ENCODE measurements at regions not wholly inside any gene's neighbourhood (a gene's known extent, or its start where the extent isn't known, plus 50 kb on each side); places are given as distances from the start of the nearest gene placed in this dataset.

GRCh38 chr2:45134726-45135125, 125.5 kb upstream of the SIX2 start:
- TF ChIP-seq, protein P1, sequence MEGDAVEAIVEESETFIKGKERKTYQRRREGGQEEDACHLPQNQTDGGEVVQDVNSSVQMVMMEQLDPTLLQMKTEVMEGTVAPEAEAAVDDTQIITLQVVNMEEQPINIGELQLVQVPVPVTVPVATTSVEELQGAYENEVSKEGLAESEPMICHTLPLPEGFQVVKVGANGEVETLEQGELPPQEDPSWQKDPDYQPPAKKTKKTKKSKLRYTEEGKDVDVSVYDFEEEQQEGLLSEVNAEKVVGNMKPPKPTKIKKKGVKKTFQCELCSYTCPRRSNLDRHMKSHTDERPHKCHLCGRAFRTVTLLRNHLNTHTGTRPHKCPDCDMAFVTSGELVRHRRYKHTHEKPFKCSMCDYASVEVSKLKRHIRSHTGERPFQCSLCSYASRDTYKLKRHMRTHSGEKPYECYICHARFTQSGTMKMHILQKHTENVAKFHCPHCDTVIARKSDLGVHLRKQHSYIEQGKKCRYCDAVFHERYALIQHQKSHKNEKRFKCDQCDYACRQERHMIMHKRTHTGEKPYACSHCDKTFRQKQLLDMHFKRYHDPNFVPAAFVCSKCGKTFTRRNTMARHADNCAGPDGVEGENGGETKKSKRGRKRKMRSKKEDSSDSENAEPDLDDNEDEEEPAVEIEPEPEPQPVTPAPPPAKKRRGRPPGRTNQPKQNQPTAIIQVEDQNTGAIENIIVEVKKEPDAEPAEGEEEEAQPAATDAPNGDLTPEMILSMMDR (IDR thresholded peaks at IDR 0.05; ENCODE audit: low read depth, low read length): no peak
- Histone ChIP-seq H3K27ac (no peak overlapping the region), H3K36me3 (no peaks in the 10 kb centered on the region), H3K27me3 (ENCODE audit: insufficient read depth, low read depth, severe bottlenecking) (no peaks in the 10 kb centered on the region), H3K4me3 (ENCODE audit: low read depth, low read length) (no peak overlapping the region), H3K9me3 (ENCODE audit: severe bottlenecking) (no peaks in the 10 kb centered on the region)
- DNase-seq: no peak

- no peaks in the 10 kb centered on the region for H3K27me3 ChIP-seq (ENCODE audit: insufficient read depth, low read depth, severe bottlenecking)
- H3K36me3 ChIP-seq: no peaks in the 10 kb centered on the region
- H3K9me3 ChIP-seq (ENCODE audit: severe bottlenecking): no peaks in the 10 kb centered on the region
- TF ChIP-seq, protein P1 (IDR thresholded peaks at IDR 0.05; ENCODE audit: low read depth, low read length): no peak
- no peak for DNase-seq
- H3K27ac ChIP-seq: no peak overlapping the region
- H3K4me3 ChIP-seq (ENCODE audit: low read depth, low read length): no peak overlapping the region
These were observed 124.8 kb upstream of the SIX2 start for GRCh38 chr2:45134014-45134413.

DNA sequence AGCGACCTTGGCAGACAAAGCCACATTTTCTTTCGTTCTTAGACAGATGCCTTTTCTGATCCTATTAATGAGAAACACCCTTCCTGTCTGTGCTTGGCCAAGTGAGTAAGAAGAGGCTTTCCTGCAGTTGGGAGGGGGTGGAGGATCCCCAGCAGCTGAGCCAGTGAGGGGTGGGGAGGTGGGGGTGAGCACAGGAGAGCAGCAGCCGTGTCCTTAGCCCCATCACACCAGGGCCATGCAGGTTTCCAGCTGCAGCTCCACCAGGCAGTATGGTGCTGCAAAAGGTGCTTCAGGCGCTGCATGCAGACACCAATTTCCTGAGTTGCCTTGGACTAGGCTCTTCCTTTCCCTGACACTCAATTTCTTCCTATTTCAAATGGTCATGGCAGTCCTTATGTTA, 123.3 kb upstream of the SIX2 start:
- no peaks in the 10 kb centered on the region for H3K9me3 ChIP-seq (ENCODE audit: severe bottlenecking)
- DNase-seq: peak; percentile 52
- H3K36me3 ChIP-seq: no peaks in the 10 kb centered on the region
- no peak overlapping the region for H3K27ac ChIP-seq
- TF ChIP-seq, protein P1 (IDR thresholded peaks at IDR 0.05; ENCODE audit: low read depth, low read length): no peak
- no peaks in the 10 kb centered on the region for H3K27me3 ChIP-seq (ENCODE audit: insufficient read depth, low read depth, severe bottlenecking)
- H3K4me3 ChIP-seq (ENCODE audit: low read depth, low read length): no peak overlapping the region

DNA sequence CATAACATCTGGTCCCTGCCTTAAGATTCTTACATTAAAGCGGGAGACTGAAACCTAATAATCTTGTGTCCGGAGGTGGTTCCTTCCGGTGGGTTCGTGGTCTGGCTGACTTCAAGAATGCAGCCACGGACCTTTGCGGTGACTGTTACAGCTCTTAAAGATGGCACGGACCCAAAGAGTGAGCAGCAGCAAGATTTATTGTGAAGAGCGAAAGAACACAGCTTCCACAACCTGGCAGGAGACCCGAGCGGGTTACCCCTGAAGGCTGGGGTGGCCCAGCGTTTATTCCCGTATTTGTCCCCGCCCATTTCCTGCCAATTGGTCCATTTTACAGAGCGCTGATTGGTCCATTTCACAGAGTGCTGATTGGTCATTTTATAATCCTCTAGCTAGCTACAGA, 122.3 kb upstream of the SIX2 start:
- Histone ChIP-seq H3K27ac (no peak overlapping the region), H3K27me3 (ENCODE audit: insufficient read depth, low read depth, severe bottlenecking) (no peaks in the 10 kb centered on the region), H3K4me3 (ENCODE audit: low read depth, low read length) (no peak overlapping the region), H3K9me3 (ENCODE audit: severe bottlenecking) (no peaks in the 10 kb centered on the region), H3K36me3 (no peaks in the 10 kb centered on the region)
- no peak for DNase-seq
- TF ChIP-seq, protein P1 (IDR thresholded peaks at IDR 0.05; ENCODE audit: low read depth, low read length): no peak

DNA sequence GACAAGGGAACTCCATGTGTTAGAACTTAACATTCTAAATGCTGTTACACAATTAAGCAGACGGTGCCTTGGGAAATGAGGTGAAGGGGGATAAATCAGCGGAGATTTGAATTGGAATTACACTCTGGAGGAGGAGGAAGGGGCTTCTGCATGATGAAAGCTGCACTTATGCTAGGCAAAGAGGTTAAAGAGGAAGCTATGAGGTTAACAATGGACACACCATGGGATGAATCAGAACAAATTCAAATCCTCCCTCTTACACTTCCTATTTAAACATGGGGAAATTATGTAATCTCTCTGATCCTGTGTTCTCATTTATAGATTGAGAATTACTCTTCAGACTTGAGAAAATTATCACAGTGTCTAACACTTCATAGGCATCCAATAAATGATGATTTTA, 121.5 kb upstream of the SIX2 start:
- no peak overlapping the region for H3K4me3 ChIP-seq (ENCODE audit: low read depth, low read length)
- no peak overlapping the region for H3K27ac ChIP-seq
- H3K27me3 ChIP-seq (ENCODE audit: insufficient read depth, low read depth, severe bottlenecking): no peaks in the 10 kb centered on the region
- H3K9me3 ChIP-seq (ENCODE audit: severe bottlenecking): no peaks in the 10 kb centered on the region
- DNase-seq: no peak
- TF ChIP-seq, protein P1 (IDR thresholded peaks at IDR 0.05; ENCODE audit: low read depth, low read length): no peak
- H3K36me3 ChIP-seq: no peaks in the 10 kb centered on the region

DNA sequence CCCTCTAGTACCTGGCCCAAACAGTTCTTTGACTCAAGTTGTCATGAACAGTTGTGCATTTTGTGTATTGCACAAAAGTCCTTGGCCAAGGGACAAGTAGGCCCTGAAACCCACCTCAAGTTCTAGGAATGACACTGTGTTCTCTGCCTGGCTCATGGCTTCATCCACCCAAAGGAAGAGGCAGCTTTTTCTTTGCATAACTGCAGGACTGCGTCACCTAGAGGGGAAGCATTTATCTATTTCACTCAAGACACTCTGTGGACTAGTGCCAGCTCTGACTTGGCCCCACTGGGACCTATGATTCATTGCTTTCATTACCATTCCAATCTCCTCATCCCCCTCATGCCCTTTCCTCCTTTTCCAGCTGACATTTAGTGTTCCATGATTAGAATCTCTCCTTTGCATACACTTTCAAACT, 119.3 kb upstream of the SIX2 start:
- Histone ChIP-seq H3K36me3 (no peaks in the 10 kb centered on the region), H3K27me3 (ENCODE audit: insufficient read depth, low read depth, severe bottlenecking) (no peaks in the 10 kb centered on the region), H3K27ac (no peak overlapping the region), H3K9me3 (ENCODE audit: severe bottlenecking) (no peaks in the 10 kb centered on the region), H3K4me3 (ENCODE audit: low read depth, low read length) (no peak overlapping the region)
- TF ChIP-seq, protein P1 (IDR thresholded peaks at IDR 0.05; ENCODE audit: low read depth, low read length): no peak
- DNase-seq: no peak

Measured in WERI-Rb-1 (cell line).